OCI-LY7 (cell line): ENCODE measurements at regions not wholly inside any gene's neighbourhood (a gene's known extent, or its start where the extent isn't known, plus 50 kb on each side); places are given as distances from the start of the nearest gene placed in this dataset.
"Not testable (repeated sequence)": the region's sequence is repeated elsewhere in the genome, so short reads cannot be mapped to it uniquely, and the experiment has no call there.

Source experiments
- BruUV-seq: library from RNA; stranded (reverse); fragments of 400-500 nt; replicated peaks from 2 replicates; lab custom pipeline; 2021; lab: Mats Ljungman, UMichigan
- CTCF ChIA-PET: fragments of 300-600 bp; sonication (Branson Sonifier 250); formaldehyde crosslinking; loops from one replicate; lab custom pipeline; 2022; ENCODE audit warnings: antibody characterized with exemption; ENCODE audit not compliant: unreplicated experiment; lab: Charles Lee
- POLR2A ChIA-PET: fragments of 300-600 bp; sonication (Branson Sonifier 250); formaldehyde crosslinking; loops from one replicate; lab custom pipeline; 2022; ENCODE audit warnings: antibody characterized with exemption; lab: Charles Lee
- DNase-seq: peaks from one replicate; pipeline ENCODE4 v3.0.0-alpha.2; 2015; ENCODE audit warnings: low spot score
- H2AFZ ChIP-seq: fragments of 200-600 bp; sonication (generic), shearing (Covaris generic); 2 replicates; pipeline ENCODE4 v1.6.1; 2014; ENCODE audit warnings: mild to moderate bottlenecking, antibody characterized with exemption, low read length, moderate library complexity
- H3K27ac ChIP-seq: fragments of 200-600 bp; sonication (generic); 2 replicates; pipeline ENCODE4 v1.5.1; 2014; ENCODE audit warnings: mixed run types, low read depth, mild to moderate bottlenecking, moderate library complexity, low read length, inconsistent platforms; ENCODE audit not compliant: poor library complexity, severe bottlenecking
- H3K36me3 ChIP-seq: fragments of 200-600 bp; sonication (generic); 2 replicates; pipeline ENCODE4 v1.6.1; 2014; ENCODE audit warnings: mild to moderate bottlenecking, antibody characterized with exemption, low read length, moderate library complexity, mixed read lengths; ENCODE audit not compliant: insufficient read depth
- H3K4me1 ChIP-seq: fragments of 200-600 bp; sonication (generic); 2 replicates; pipeline ENCODE4 v1.5.1; 2014; ENCODE audit warnings: mild to moderate bottlenecking, low read length; ENCODE audit not compliant: insufficient read depth, poor library complexity, severe bottlenecking
- H3K4me2 ChIP-seq: fragments of 200-600 bp; sonication (generic); 2 replicates; pipeline ENCODE4 v1.6.1; 2014; ENCODE audit warnings: mild to moderate bottlenecking, low read length
- H3K4me3 ChIP-seq: fragments of 200-600 bp; sonication (generic); 2 replicates; pipeline ENCODE4 v1.5.1; 2014; ENCODE audit warnings: mild to moderate bottlenecking, low read depth, low read length; ENCODE audit not compliant: poor library complexity, severe bottlenecking
- H3K79me2 ChIP-seq: fragments of 200-600 bp; sonication (generic); 2 replicates; pipeline ENCODE4 v1.6.1; 2016; ENCODE audit warnings: low read depth, mild to moderate bottlenecking, low read length, moderate library complexity, mixed read lengths; ENCODE audit not compliant: insufficient read depth
- H3K9me2 ChIP-seq: fragments of 200-600 bp; sonication (generic); 2 replicates; pipeline ENCODE4 v1.6.1; 2016; ENCODE audit warnings: mild to moderate bottlenecking, low read length, mixed read lengths; ENCODE audit not compliant: insufficient read depth
- H3K9me3 ChIP-seq: fragments of 200-600 bp; sonication (generic); 2 replicates; pipeline ENCODE4 v1.6.1; 2014; ENCODE audit warnings: mild to moderate bottlenecking, mixed run types, low read length, mixed read lengths
- H4K20me1 ChIP-seq: fragments of 200-600 bp; sonication (generic); 2 replicates; pipeline ENCODE4 v1.6.1; 2014; ENCODE audit warnings: mild to moderate bottlenecking, antibody characterized with exemption, low read length, moderate library complexity, mixed read lengths; ENCODE audit not compliant: insufficient read depth
- CTCF ChIP-seq: fragments of 200-600 bp; sonication (generic); conservative IDR thresholded peaks from 2 replicates; pipeline ENCODE4 v1.5.1; 2014; ENCODE audit warnings: mild to moderate bottlenecking, antibody characterized with exemption, low read length, moderate library complexity, mixed read lengths
- EZH2phosphoT487 ChIP-seq: fragments of 200-600 bp; sonication (generic); IDR thresholded peaks from 2 replicates; pipeline ENCODE4 v1.6.1; 2018; ENCODE audit warnings: low read depth, borderline replicate concordance, mild to moderate bottlenecking, mixed run types, antibody characterized with exemption, low read length, moderate library complexity, mixed read lengths
- intact Hi-C: fragments of 100-400 bp; cut with micrococcal nuclease; formaldehyde crosslinking; loops from one replicate; pipeline ENCODE4 v1.10.0; 2022; ENCODE audit not compliant: unreplicated experiment

- H3K4me2 ChIP-seq: no peak overlapping the region
These were observed 99.6 kb upstream of the FBXO28 start for GRCh38 chr1:224014330-224014649.

GRCh38 chr1:224013626-224014329, 100.1 kb upstream of the FBXO28 start:
- DNase-seq, intact Hi-C loops, POLR2A ChIA-PET: not testable (repeated sequence)

More at GRCh38 chr1:224014330-224014649, 99.6 kb upstream of the FBXO28 start:
- Histone ChIP-seq H3K4me3 (no peak overlapping the region), H3K36me3 (peaks cover 4% of the 10 kb centered on the region; the same call in 1 of the 2 replicates), H3K4me1 (no peaks in the 10 kb centered on the region), H2AFZ (no peak overlapping the region), H4K20me1 (no peaks in the 10 kb centered on the region), H3K9me3 (peaks cover 25% of the 10 kb centered on the region), H3K9me2 (no peaks in the 10 kb centered on the region), H3K79me2 (no peaks in the 10 kb centered on the region), H3K27ac (no peak overlapping the region)
- POLR2A ChIA-PET: no interaction called here
- DNase-seq: no peak
- CTCF ChIA-PET: no interaction called here
- no TSS peak for BruUV-seq
- TF ChIP-seq CTCF: no peak
- no peak for TF ChIP-seq EZH2phosphoT487
- intact Hi-C loops: no loop called here

GRCh38 chr1:224012807-224013434, 101.0 kb upstream of the FBXO28 start:
- DNase-seq, H3K4me3 ChIP-seq, H2AFZ ChIP-seq, H3K27ac ChIP-seq, H3K4me2 ChIP-seq, intact Hi-C loops, H4K20me1 ChIP-seq, CTCF ChIA-PET, H3K9me2 ChIP-seq, H3K4me1 ChIP-seq, BruUV-seq, H3K79me2 ChIP-seq, POLR2A ChIA-PET: not testable (repeated sequence)
- peaks cover 11% of the 10 kb centered on the region for H3K36me3 ChIP-seq
- H3K9me3 ChIP-seq: peaks cover 25% of the 10 kb centered on the region

More at GRCh38 chr1:224013626-224014329, 100.1 kb upstream of the FBXO28 start:
- H3K9me3 ChIP-seq: peaks cover 25% of the 10 kb centered on the region
- CTCF ChIA-PET, H3K27ac ChIP-seq, H3K4me3 ChIP-seq, H3K4me2 ChIP-seq, H3K4me1 ChIP-seq, H2AFZ ChIP-seq, H3K79me2 ChIP-seq, H4K20me1 ChIP-seq, BruUV-seq, H3K36me3 ChIP-seq, H3K9me2 ChIP-seq: not testable (repeated sequence)

GRCh38 chr1:224012162-224012561, 101.7 kb upstream of the FBXO28 start:
- CTCF ChIA-PET, BruUV-seq: not testable (repeated sequence)

GRCh38 chr1:224011751-224012150, 102.2 kb upstream of the FBXO28 start:
- H3K4me2 ChIP-seq, H3K4me1 ChIP-seq, H3K4me3 ChIP-seq, DNase-seq, CTCF ChIA-PET, H3K79me2 ChIP-seq, H2AFZ ChIP-seq, H3K27ac ChIP-seq, H3K9me2 ChIP-seq, BruUV-seq, H4K20me1 ChIP-seq, POLR2A ChIA-PET, intact Hi-C loops: not testable (repeated sequence)
- H3K36me3 ChIP-seq: peaks cover 20% of the 10 kb centered on the region
- H3K9me3 ChIP-seq: peaks cover 25% of the 10 kb centered on the region

More at GRCh38 chr1:224012162-224012561, 101.7 kb upstream of the FBXO28 start:
- H3K9me3 ChIP-seq: peaks cover 25% of the 10 kb centered on the region
- H4K20me1 ChIP-seq, POLR2A ChIA-PET, H3K4me1 ChIP-seq, H3K79me2 ChIP-seq, H2AFZ ChIP-seq, H3K27ac ChIP-seq, H3K9me2 ChIP-seq, intact Hi-C loops, DNase-seq, H3K4me3 ChIP-seq, H3K4me2 ChIP-seq: not testable (repeated sequence)
- peaks cover 18% of the 10 kb centered on the region for H3K36me3 ChIP-seq
